ENCODE measurements at regions not wholly inside any gene's neighbourhood (a gene's known extent, or its start where the extent isn't known, plus 50 kb on each side); places are given as distances from the start of the nearest gene placed in this dataset.

DNA sequence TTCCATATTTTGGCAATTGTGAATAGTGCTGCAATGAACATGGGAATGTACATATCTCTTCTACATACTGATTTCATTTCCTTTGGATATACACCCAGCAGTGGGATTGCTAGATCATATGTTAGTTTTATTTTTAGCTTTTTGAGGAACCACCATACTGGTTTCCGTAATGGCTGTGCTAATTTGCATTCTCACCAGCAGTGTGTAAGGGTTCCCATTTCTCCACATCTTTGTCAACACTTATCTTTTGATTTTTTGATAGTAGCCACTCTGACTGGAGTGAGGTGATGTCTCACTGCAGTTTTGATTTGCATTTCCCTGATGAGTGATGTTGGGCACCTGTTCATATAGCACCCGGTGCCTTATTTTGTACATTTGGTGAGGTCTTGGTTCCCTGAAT lies 519.6 kb downstream of the REEP3 start:
- CTCF ChIA-PET (ENCODE audit: low intra/inter-chr PET ratio, low total read pairs) = interaction anchor here (0.9 to 1.6 kb wide), 4 partner anchors 14 to 390 kb away, joined by 3 to 11 read pairs (median 4); no protein-coding TSS in a partner anchor

More for the DNA sequence above, 519.6 kb downstream of the REEP3 start:
- no peak overlapping the region for H3K4me2 ChIP-seq (ENCODE audit: low read depth, low read length)
- BruUV-seq (replicated peaks) = no TSS peak
- H2AFZ ChIP-seq (ENCODE audit: low read length) = no peak overlapping the region
- no peaks in the 10 kb centered on the region for H3K9me3 ChIP-seq (ENCODE audit: low read length)
- 46% methylated on average over 2 of the region's 2 CpGs for whole genome bisulfite sequencing (ENCODE audit: low lambda C conversion rate)
- H3K27ac ChIP-seq (ENCODE audit: extremely low read length, insufficient read depth, low read length) = no peak overlapping the region
- no peak overlapping the region for H3K9ac ChIP-seq (ENCODE audit: insufficient read depth, low read depth, low read length)
- ATAC-seq (no peak; the same call in 2 of the 3 replicates), FAIRE-seq (no peak), DNase-seq (ENCODE audit: low spot score) (no peak)
- H3K4me1 ChIP-seq (ENCODE audit: insufficient read depth, low read length) = peaks cover 34% of the 10 kb centered on the region
- no peaks in the 10 kb centered on the region for H4K20me1 ChIP-seq (ENCODE audit: insufficient read depth, low read length)
- POLR2A ChIA-PET = no interaction called here
- H3K27me3 ChIP-seq (ENCODE audit: control insufficient read depth in 1 of 2, insufficient read depth in 2 of 2, low read length in 2 of 2) = peaks cover 0 to 10% of the 10 kb centered on the region in 2 experiments; a peak in 2 of 5 replicates
- H3K36me3 ChIP-seq (replicated peaks in 1 of 2; ENCODE audit: control insufficient read depth in 1 of 2, insufficient read depth in 2 of 2, low read length in 2 of 2) = no peaks in the 10 kb centered on the region
- TF ChIP-seq, protein P1, sequence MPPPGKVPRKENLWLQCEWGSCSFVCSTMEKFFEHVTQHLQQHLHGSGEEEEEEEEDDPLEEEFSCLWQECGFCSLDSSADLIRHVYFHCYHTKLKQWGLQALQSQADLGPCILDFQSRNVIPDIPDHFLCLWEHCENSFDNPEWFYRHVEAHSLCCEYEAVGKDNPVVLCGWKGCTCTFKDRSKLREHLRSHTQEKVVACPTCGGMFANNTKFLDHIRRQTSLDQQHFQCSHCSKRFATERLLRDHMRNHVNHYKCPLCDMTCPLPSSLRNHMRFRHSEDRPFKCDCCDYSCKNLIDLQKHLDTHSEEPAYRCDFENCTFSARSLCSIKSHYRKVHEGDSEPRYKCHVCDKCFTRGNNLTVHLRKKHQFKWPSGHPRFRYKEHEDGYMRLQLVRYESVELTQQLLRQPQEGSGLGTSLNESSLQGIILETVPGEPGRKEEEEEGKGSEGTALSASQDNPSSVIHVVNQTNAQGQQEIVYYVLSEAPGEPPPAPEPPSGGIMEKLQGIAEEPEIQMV (CRISPR knock-in tag; IDR thresholded peaks at IDR 0.05; ENCODE audit: low read depth) = no peak
- TF ChIP-seq ZNF772 (CRISPR knock-in tag; IDR thresholded peaks at IDR 0.05) (no peak), ZFAT (CRISPR knock-in tag; conservative IDR thresholded peaks at IDR 0.05) (no peak), HNRNPK (IDR thresholded peaks at IDR 0.05; ENCODE audit: low read depth, low read length, poor library complexity, severe bottlenecking) (no peak), ZNF121 (CRISPR knock-in tag; IDR thresholded peaks at IDR 0.05) (no peak)
- TF ChIP-seq, protein P2, sequence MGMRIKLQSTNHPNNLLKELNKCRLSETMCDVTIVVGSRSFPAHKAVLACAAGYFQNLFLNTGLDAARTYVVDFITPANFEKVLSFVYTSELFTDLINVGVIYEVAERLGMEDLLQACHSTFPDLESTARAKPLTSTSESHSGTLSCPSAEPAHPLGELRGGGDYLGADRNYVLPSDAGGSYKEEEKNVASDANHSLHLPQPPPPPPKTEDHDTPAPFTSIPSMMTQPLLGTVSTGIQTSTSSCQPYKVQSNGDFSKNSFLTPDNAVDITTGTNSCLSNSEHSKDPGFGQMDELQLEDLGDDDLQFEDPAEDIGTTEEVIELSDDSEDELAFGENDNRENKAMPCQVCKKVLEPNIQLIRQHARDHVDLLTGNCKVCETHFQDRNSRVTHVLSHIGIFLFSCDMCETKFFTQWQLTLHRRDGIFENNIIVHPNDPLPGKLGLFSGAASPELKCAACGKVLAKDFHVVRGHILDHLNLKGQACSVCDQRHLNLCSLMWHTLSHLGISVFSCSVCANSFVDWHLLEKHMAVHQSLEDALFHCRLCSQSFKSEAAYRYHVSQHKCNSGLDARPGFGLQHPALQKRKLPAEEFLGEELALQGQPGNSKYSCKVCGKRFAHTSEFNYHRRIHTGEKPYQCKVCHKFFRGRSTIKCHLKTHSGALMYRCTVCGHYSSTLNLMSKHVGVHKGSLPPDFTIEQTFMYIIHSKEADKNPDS (CRISPR knock-in tag; IDR thresholded peaks at IDR 0.05) = no peak
- TF ChIP-seq, protein P3, sequence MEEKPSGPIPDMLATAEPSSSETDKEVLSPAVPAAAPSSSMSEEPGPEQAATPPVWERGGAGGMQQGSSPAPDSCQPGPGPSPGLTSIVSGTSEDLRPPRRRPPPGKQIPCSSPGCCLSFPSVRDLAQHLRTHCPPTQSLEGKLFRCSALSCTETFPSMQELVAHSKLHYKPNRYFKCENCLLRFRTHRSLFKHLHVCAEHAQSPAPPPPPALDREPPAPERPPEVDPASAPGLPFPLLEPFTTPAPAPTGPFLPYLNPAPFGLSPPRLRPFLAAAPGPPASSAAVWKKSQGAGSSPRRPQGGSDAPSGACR (CRISPR knock-in tag; IDR thresholded peaks at IDR 0.05) = 0 out of 2 replicates have a peak, but pooled peaks have one; percentile 17
- in situ Hi-C loops (cut with HindIII; ENCODE audit: extremely low pct_ligation_motif_present, low pct_unique_long_range_greater_than_20kb) (no loop called here), intact Hi-C loops (cut with micrococcal nuclease; ENCODE audit: unreplicated experiment) (loop anchor here (1.0 kb wide), 3 partner anchors 76 to 340 kb away; no protein-coding TSS in a partner anchor)
- no peak overlapping the region for H3K4me3 ChIP-seq (replicated peaks in 1 of 3; ENCODE audit: insufficient read depth in 1 of 3, low read depth in 2 of 3, low read length in 3 of 3)
- no peaks in the 10 kb centered on the region for H3K79me2 ChIP-seq (ENCODE audit: insufficient read depth, low read length)

Measured in HepG2 (cell line).